ENCODE measurements at regions not wholly inside any gene's neighbourhood (a gene's known extent, or its start where the extent isn't known, plus 50 kb on each side); places are given as distances from the start of the nearest gene placed in this dataset.
"Not testable (repeated sequence)": the region's sequence is repeated elsewhere in the genome, so short reads cannot be mapped to it uniquely, and the experiment has no call there.

GRCh38 chr3:90069748-90070147, 962.3 kb downstream of the EPHA3 start:
- no peak overlapping the region for H3K4me3 ChIP-seq
- no peak overlapping the region for H3K27ac ChIP-seq
- no peak for DNase-seq
- H3K4me1 ChIP-seq: no peaks in the 10 kb centered on the region
- no peaks in the 10 kb centered on the region for H3K27me3 ChIP-seq
- H3K36me3 ChIP-seq: no peaks in the 10 kb centered on the region
- TF ChIP-seq POLR2A (IDR thresholded peaks at IDR 0.05): no peak
- TF ChIP-seq CTCF (IDR thresholded peaks at IDR 0.05): no peak
- intact Hi-C loops (cut with DNase I; ENCODE audit: low total_unique reads): no loop called here
- no peaks in the 10 kb centered on the region for H3K9me3 ChIP-seq

GRCh38 chr3:90076136-90076535, 968.7 kb downstream of the EPHA3 start:
- Histone ChIP-seq H3K4me1 (no peaks in the 10 kb centered on the region), H3K36me3 (no peaks in the 10 kb centered on the region), H3K4me3 (no peak overlapping the region), H3K27me3 (no peaks in the 10 kb centered on the region), H3K9me3 (no peaks in the 10 kb centered on the region), H3K27ac (no peak overlapping the region)
- intact Hi-C loops (cut with DNase I; ENCODE audit: low total_unique reads): no loop called here
- DNase-seq: no peak
- no peak for TF ChIP-seq POLR2A (IDR thresholded peaks at IDR 0.05)
- TF ChIP-seq CTCF (IDR thresholded peaks at IDR 0.05): no peak

- no peak overlapping the region for H3K4me3 ChIP-seq
- no peak for TF ChIP-seq POLR2A (IDR thresholded peaks at IDR 0.05)
- no peak for TF ChIP-seq CTCF (IDR thresholded peaks at IDR 0.05)
- H3K4me1 ChIP-seq: no peaks in the 10 kb centered on the region
- no peaks in the 10 kb centered on the region for H3K9me3 ChIP-seq
- DNase-seq: no peak
- intact Hi-C loops (cut with DNase I; ENCODE audit: low total_unique reads): no loop called here
- no peaks in the 10 kb centered on the region for H3K27me3 ChIP-seq
- H3K27ac ChIP-seq: no peak overlapping the region
- no peaks in the 10 kb centered on the region for H3K36me3 ChIP-seq
These were observed 973.6 kb downstream of the EPHA3 start for GRCh38 chr3:90080988-90081387.

- intact Hi-C loops (cut with DNase I; ENCODE audit: low total_unique reads); DNase-seq; H3K4me1 ChIP-seq; H3K36me3 ChIP-seq; H3K4me3 ChIP-seq; H3K27me3 ChIP-seq; H3K9me3 ChIP-seq; H3K27ac ChIP-seq: not testable (repeated sequence)
These were observed 978.9 kb downstream of the EPHA3 start for GRCh38 chr3:90086297-90086696.

- Histone ChIP-seq H3K27me3 (no peaks in the 10 kb centered on the region), H3K4me1 (no peaks in the 10 kb centered on the region), H3K27ac (no peak overlapping the region), H3K4me3 (no peak overlapping the region), H3K36me3 (no peaks in the 10 kb centered on the region), H3K9me3 (no peaks in the 10 kb centered on the region)
- no peak for TF ChIP-seq CTCF (IDR thresholded peaks at IDR 0.05)
- no peak for TF ChIP-seq POLR2A (IDR thresholded peaks at IDR 0.05)
- DNase-seq: no peak
- intact Hi-C loops (cut with DNase I; ENCODE audit: low total_unique reads): no loop called here
These were observed 980.3 kb downstream of the EPHA3 start for GRCh38 chr3:90087703-90088102.

GRCh38 chr3:90091549-90091948, 984.1 kb downstream of the EPHA3 start:
- H3K36me3 ChIP-seq: no peaks in the 10 kb centered on the region
- H3K9me3 ChIP-seq: no peaks in the 10 kb centered on the region
- no peak for DNase-seq
- TF ChIP-seq CTCF (IDR thresholded peaks at IDR 0.05): peak in 2 of 4 experiments; percentile 10 to 21
- TF ChIP-seq POLR2A (IDR thresholded peaks at IDR 0.05): no peak
- no peak overlapping the region for H3K4me3 ChIP-seq
- H3K27ac ChIP-seq: no peak overlapping the region
- no peaks in the 10 kb centered on the region for H3K4me1 ChIP-seq
- intact Hi-C loops (cut with DNase I; ENCODE audit: low total_unique reads): no loop called here
- H3K27me3 ChIP-seq: no peaks in the 10 kb centered on the region
